HFF-Myc (cell line): ENCODE measurements at regions not wholly inside any gene's neighbourhood (a gene's known extent, or its start where the extent isn't known, plus 50 kb on each side); places are given as distances from the start of the nearest gene placed in this dataset.

Experiments used
- DNase-seq: peaks from one replicate; pipeline ENCODE4 v3.0.0-alpha.2; 2011; ENCODE audit warnings: low read depth; ENCODE audit errors: extremely low read depth
- H3K4me3 ChIP-seq: replicated peaks from 2 replicates; pipeline ENCODE4 v1.5.1; 2011; ENCODE audit warnings: low read depth, mild to moderate bottlenecking, control low read depth, low read length
- TF ChIP-seq, protein P1 (sequence below): IDR thresholded peaks from 2 replicates; pipeline ENCODE4 v1.5.1; 2012; ENCODE audit warnings: mild to moderate bottlenecking, low read depth, low read length, control low read depth; ENCODE audit errors: missing control alignments

DNA sequence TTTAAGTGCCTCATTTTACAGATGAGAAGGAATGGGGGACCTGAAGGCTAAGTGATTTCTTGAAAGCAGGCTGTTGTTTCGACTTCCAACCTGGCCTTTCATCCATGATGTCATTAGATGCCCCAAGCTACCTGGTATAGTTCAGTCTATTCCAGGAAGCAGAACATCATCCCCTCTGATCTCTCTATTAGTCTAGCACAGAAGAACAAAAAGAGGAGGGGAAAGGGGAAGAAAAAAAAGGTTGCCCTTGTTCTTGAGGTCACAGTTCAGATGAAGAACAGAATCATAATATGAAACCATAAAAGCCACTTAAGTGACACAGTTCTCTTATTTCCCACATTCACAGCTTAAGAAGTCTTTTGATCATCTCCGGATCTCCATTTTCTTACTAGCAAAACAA, 386.2 kb upstream of the HNRNPA3 start:
- DNase-seq = no peak
- no peak overlapping the region for H3K4me3 ChIP-seq
- TF ChIP-seq, protein P1, sequence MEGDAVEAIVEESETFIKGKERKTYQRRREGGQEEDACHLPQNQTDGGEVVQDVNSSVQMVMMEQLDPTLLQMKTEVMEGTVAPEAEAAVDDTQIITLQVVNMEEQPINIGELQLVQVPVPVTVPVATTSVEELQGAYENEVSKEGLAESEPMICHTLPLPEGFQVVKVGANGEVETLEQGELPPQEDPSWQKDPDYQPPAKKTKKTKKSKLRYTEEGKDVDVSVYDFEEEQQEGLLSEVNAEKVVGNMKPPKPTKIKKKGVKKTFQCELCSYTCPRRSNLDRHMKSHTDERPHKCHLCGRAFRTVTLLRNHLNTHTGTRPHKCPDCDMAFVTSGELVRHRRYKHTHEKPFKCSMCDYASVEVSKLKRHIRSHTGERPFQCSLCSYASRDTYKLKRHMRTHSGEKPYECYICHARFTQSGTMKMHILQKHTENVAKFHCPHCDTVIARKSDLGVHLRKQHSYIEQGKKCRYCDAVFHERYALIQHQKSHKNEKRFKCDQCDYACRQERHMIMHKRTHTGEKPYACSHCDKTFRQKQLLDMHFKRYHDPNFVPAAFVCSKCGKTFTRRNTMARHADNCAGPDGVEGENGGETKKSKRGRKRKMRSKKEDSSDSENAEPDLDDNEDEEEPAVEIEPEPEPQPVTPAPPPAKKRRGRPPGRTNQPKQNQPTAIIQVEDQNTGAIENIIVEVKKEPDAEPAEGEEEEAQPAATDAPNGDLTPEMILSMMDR = no peak

DNA sequence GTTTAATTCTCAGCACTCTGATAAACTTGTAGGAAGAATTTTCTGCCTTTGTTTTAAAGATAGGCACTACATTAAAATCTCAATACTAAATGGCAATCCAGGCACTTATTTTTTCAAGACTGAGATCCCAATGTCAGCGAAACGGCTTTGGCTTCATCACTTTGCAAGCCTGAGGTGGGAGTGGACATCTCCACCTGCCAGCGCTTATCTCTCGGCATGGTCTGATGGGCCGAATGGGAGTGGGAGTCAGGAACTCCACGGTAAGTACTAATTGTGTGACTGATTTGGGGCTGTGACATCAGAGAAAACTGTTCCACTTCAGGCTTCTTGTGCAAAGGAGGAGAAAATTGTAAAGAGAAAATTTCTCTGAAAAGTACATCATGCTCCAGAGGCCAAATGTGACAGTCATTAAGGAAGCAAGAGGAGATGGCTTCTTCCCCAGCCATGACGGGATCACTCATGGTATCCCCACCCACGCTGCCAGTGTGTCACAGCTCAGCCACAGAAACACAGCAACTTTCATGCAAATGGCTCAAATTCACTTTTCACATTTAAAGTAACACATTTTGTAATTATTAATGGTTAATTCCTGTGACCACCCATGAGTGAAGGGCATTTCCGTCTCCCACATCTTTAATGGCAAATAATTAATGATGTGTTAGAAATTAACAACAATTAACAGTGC, 385.5 kb upstream of the HNRNPA3 start:
- H3K4me3 ChIP-seq = no peak overlapping the region
- DNase-seq = no peak
- TF ChIP-seq, protein P1 = no peak

DNA sequence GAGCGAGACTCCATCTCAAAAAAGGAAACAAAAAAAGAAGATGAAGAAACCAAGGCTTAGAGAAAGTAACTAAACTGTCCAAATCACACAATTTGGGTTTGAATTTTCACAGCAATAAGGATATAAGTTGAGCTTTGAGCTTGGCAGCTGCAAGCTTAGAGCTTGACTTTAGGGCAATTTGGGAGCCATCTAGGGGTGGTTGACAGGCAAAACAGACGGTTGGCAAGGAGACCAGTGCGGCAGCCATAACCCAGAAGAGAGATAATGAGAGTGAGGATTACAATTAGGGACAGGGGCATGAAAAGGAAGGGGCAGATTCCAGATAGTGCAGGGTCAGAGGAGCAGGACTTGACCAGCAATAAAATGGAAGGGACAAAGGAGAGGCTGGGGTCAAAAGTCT, 382.2 kb upstream of the HNRNPA3 start:
- TF ChIP-seq, protein P1 = no peak
- no peak for DNase-seq
- H3K4me3 ChIP-seq = no peak overlapping the region

DNA sequence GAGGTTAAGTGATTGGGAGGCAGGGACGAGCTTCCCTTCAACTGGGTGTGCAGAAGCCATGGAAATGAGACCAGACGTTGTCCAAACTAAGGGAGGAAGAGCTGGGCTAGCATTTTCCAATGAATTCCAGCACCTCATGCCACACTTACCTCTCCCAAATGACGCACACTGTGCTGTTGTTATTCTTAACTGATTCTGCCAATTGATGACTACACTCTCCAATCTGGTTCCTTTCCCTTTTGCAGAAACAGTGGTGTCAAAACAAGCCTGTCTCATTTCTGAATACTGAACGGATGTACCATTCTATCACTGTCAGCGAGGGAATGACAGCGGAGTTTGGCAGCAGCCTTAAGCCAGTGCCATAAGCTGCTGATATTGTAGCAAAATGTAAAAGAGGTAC, 380.5 kb upstream of the HNRNPA3 start:
- H3K4me3 ChIP-seq = no peak overlapping the region
- no peak for DNase-seq
- TF ChIP-seq, protein P1 = no peak

DNA sequence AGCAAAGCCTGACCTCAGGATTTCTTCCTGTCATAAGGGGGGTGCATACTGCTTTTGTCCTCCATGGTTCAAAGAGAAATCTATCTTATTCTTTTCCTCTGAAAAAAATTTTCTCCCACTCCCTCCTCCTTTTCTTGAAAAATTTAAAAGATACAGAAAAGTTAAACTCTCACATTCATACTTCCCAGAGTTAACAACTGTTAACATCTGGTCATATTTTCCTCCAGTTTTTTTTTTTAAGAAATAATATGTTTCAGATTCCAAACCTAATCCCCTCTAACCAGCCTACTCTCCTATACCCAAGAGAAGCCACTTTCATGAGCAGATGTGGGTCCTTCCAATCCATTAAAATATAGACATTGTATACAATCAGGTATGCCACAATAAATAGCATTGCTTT, 378.9 kb upstream of the HNRNPA3 start:
- no peak for DNase-seq
- TF ChIP-seq, protein P1 = no peak
- no peak overlapping the region for H3K4me3 ChIP-seq

DNA sequence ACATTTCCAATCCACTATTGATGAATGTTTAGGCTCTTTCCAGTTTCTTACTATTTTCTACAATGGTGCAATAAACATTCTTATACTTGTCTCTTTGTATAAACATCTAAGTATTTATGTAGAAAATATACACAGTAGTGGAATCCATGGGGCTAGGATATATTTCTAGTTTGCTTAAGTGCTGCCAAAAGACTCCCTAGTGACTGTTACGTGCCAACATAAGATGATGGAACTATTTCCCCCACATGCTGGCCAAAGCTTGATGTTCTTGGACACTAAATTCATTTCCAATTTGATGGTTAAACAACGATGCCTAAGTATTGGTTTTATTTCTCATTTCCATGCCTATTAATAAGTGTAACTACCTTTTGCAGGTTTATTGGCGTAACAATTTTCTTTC, 378.4 kb upstream of the HNRNPA3 start:
- no peak for DNase-seq
- H3K4me3 ChIP-seq = no peak overlapping the region
- TF ChIP-seq, protein P1 = no peak

DNA sequence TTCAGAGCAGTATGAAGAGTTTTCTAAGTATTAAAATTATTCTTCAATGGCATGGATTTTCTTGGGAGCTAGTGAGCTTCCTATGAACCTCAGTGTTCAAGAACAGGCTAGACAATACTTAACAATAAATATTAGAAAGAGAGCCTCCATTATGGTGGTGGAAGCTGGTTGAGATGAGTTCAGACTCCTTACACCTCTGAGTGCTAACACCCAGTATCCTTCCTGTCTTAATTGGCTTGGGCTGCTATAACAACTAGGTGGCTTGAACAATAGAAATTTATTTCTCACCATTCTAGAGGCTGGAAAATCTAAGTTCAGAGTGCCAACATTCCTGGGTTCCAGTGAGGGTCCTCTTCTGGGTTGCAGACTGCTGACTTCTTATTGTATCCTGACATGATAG, 369.4 kb upstream of the HNRNPA3 start:
- TF ChIP-seq, protein P1 = no peak
- no peak overlapping the region for H3K4me3 ChIP-seq
- no peak for DNase-seq
